ENCODE measurements at regions not wholly inside any gene's neighbourhood (a gene's known extent, or its start where the extent isn't known, plus 50 kb on each side); places are given as distances from the start of the nearest gene placed in this dataset.

- TF ChIP-seq NFYB (CRISPR knock-in tag; conservative IDR thresholded peaks at IDR 0.05; ENCODE audit: low read depth) (no peak), ELF4 (CRISPR knock-in tag; IDR thresholded peaks at IDR 0.05; ENCODE audit: low read depth) (no peak), SP1 (CRISPR knock-in tag; conservative IDR thresholded peaks at IDR 0.05) (no peak), ATF3 (CRISPR knock-in tag; conservative IDR thresholded peaks at IDR 0.05) (no peak), HMGA2 (CRISPR knock-in tag; IDR thresholded peaks at IDR 0.05) (no peak), NR2C2 (CRISPR knock-in tag; IDR thresholded peaks at IDR 0.05) (no peak), JUN (CRISPR knock-in tag; IDR thresholded peaks at IDR 0.05) (no peak), CTCF (IDR thresholded peaks at IDR 0.05) (no peak), PRDM15 (CRISPR knock-in tag; IDR thresholded peaks at IDR 0.05) (no peak), ESRRA (CRISPR knock-in tag; IDR thresholded peaks at IDR 0.05; ENCODE audit: borderline replicate concordance) (no peak), E2F1 (CRISPR knock-in tag; IDR thresholded peaks at IDR 0.05) (no peak)
Measured at GRCh38 chr3:94561094-94561493, 498.2 kb downstream of the NSUN3 start.

All from WTC11 (cell line).